H1 (cell line): ENCODE measurements at regions not wholly inside any gene's neighbourhood (a gene's known extent, or its start where the extent isn't known, plus 50 kb on each side); places are given as distances from the start of the nearest gene placed in this dataset.

Source experiments
- CTCF ChIA-PET: fragments of 300-600 bp; sonication (Branson Sonifier 250); formaldehyde crosslinking; loops from one replicate; lab custom pipeline; 2021; ENCODE audit not compliant: partially characterized antibody; lab: Charles Lee
- POLR2A ChIA-PET: fragments of 300-600 bp; sonication (Branson Sonifier 250); formaldehyde crosslinking; loops from one replicate; lab custom pipeline; 2021; ENCODE audit warnings: inconsistent platforms; ENCODE audit not compliant: partially characterized antibody; lab: Charles Lee
- DNase-seq, 2 experiments: peaks; one replicate each; pipeline versions ENCODE4 v3.0.0 to v3.0.0-alpha.2; 2010 to 2022; ENCODE audit warnings: low spot score in 2 of 2, low read depth in 1 of 2, mixed read lengths in 1 of 2
- FAIRE-seq: peaks from 2 replicates; lab custom pipeline; 2011; peaks lifted over from hg19 to GRCh38; lab: Jason Lieb, UNC
- H2AFZ ChIP-seq: 2 replicates; pipeline ENCODE4 v1.8.1; 2012; ENCODE audit warnings: low read length, inconsistent platforms
- H2AK5ac ChIP-seq: 2 replicates; pipeline ENCODE4 v1.6.1; 2013; ENCODE audit warnings: low read depth, low read length
- H2BK120ac ChIP-seq: replicated peaks from 2 replicates; pipeline ENCODE3; 2013; ENCODE audit warnings: low read depth, low read length, inconsistent platforms
- H2BK12ac ChIP-seq: 2 replicates; pipeline ENCODE4 v1.6.1; 2013; ENCODE audit warnings: low read depth, low read length
- H2BK15ac ChIP-seq: 2 replicates; pipeline ENCODE4 v1.6.1; 2013; ENCODE audit warnings: low read length
- H2BK20ac ChIP-seq: 2 replicates; pipeline ENCODE4 v1.6.1; 2013; ENCODE audit warnings: low read length
- H2BK5ac ChIP-seq: 2 replicates; pipeline ENCODE4 v1.6.1; 2013; ENCODE audit warnings: low read depth, low read length
- H3K14ac ChIP-seq: 2 replicates; pipeline ENCODE4 v1.6.1; 2013; ENCODE audit warnings: inconsistent platforms; ENCODE audit not compliant: insufficient read length
- H3K18ac ChIP-seq: 2 replicates; pipeline ENCODE4 v1.6.1; 2013; ENCODE audit warnings: low read length; ENCODE audit errors: extremely low read depth
- H3K23ac ChIP-seq: 2 replicates; pipeline ENCODE4 v1.6.1; 2013; ENCODE audit warnings: inconsistent platforms; ENCODE audit not compliant: insufficient read length
- H3K23me2 ChIP-seq: 2 replicates; pipeline ENCODE4 v1.6.1; 2013; ENCODE audit warnings: low read depth, low read length
- H3K27ac ChIP-seq: 2 replicates; pipeline ENCODE4 v1.6.1; 2011; ENCODE audit warnings: low read depth, low read length, inconsistent platforms
- H3K27me3 ChIP-seq, 4 experiments: replicated peaks in 1 of 4; 1 replicate in 1 of 4; 2 replicates in 3 of 4; pipeline versions ENCODE4 v1.6.1 to v1.8.1; 2011 to 2013; ENCODE audit warnings: low read length in 3 of 4, mild to moderate bottlenecking in 3 of 4, inconsistent platforms in 2 of 4, mixed read lengths in 2 of 4, moderate library complexity in 1 of 4; ENCODE audit not compliant: control insufficient read depth in 3 of 4, insufficient read depth in 3 of 4; ENCODE audit errors: extremely low read depth in 1 of 4
- H3K36me3 ChIP-seq, 4 experiments: 2 replicates each; pipeline versions ENCODE4 v1.6.1 to v1.8.1; 2011 to 2013; ENCODE audit warnings: mild to moderate bottlenecking in 4 of 4, low read length in 3 of 4, moderate library complexity in 2 of 4, control low read depth in 1 of 4, inconsistent platforms in 1 of 4; ENCODE audit not compliant: insufficient read depth in 4 of 4, control insufficient read depth in 2 of 4
- H3K4ac ChIP-seq: replicated peaks from 2 replicates; pipeline ENCODE3; 2013; ENCODE audit warnings: low read length, low read depth, mixed read lengths, inconsistent platforms; ENCODE audit not compliant: insufficient read length
- H3K4me1 ChIP-seq, 4 experiments: replicated peaks in 1 of 4; 1 replicate in 1 of 4; 2 replicates in 3 of 4; pipeline versions ENCODE4 v1.6.1 to v1.8.1; 2011 to 2013; ENCODE audit warnings: low read length in 3 of 4, inconsistent platforms in 2 of 4, mixed read lengths in 1 of 4; ENCODE audit not compliant: insufficient read depth in 4 of 4, control insufficient read depth in 3 of 4
- H3K4me2 ChIP-seq, 2 experiments: 2 replicates each; pipeline versions ENCODE4 v1.6.1 to v1.8.1; 2011 to 2013; ENCODE audit warnings: low read depth in 2 of 2, low read length in 2 of 2, control low read depth in 1 of 2, inconsistent platforms in 1 of 2, mild to moderate bottlenecking in 1 of 2; ENCODE audit not compliant: insufficient read depth in 1 of 2
- H3K4me3 ChIP-seq, 4 experiments: fragments of 200-600, 300-600 bp in 1 of 4; sonication (generic), shearing (Covaris generic), sonication (Bioruptor Twin) in 1 of 4; 2 replicates each; pipeline versions ENCODE4 v1.5.1 to v1.8.1; 2011 to 2016; ENCODE audit warnings: low read length in 4 of 4, low read depth in 3 of 4, control low read depth in 2 of 4, inconsistent platforms in 2 of 4, mild to moderate bottlenecking in 2 of 4, mixed read lengths in 1 of 4, moderate library complexity in 1 of 4; ENCODE audit not compliant: insufficient read depth in 2 of 4; ENCODE audit errors: extremely low read depth in 1 of 4
- H3K56ac ChIP-seq: replicated peaks from 2 replicates; pipeline ENCODE3; 2013; ENCODE audit warnings: low read depth, mild to moderate bottlenecking, mixed read lengths, low read length, inconsistent platforms; ENCODE audit not compliant: insufficient read length
- H3K79me1 ChIP-seq: 2 replicates; pipeline ENCODE4 v1.6.1; 2013; ENCODE audit warnings: low read depth, low read length, control low read depth
- H3K79me2 ChIP-seq, 2 experiments: 2 replicates each; pipeline versions ENCODE4 v1.6.1 to v1.8.1; 2012 to 2013; ENCODE audit warnings: low read length in 2 of 2, mild to moderate bottlenecking in 2 of 2, inconsistent platforms in 1 of 2; ENCODE audit not compliant: insufficient read depth in 2 of 2, control insufficient read depth in 1 of 2
- H3K9ac ChIP-seq, 4 experiments: replicated peaks in 1 of 4; 1 replicate in 1 of 4; 2 replicates in 3 of 4; pipeline versions ENCODE4 v1.6.1 to v1.8.1; 2011 to 2013; ENCODE audit warnings: low read depth in 3 of 4, low read length in 3 of 4, control low read depth in 2 of 4, mild to moderate bottlenecking in 2 of 4, moderate library complexity in 2 of 4, inconsistent platforms in 1 of 4; ENCODE audit errors: extremely low read depth in 1 of 4
- H3K9me3 ChIP-seq, 2 experiments: 2 replicates each; pipeline versions ENCODE4 v1.6.1 to v1.8.1; 2012 to 2013; ENCODE audit warnings: mild to moderate bottlenecking in 2 of 2, moderate library complexity in 2 of 2, control low read depth in 1 of 2, inconsistent platforms in 1 of 2, low read depth in 1 of 2, low read length in 1 of 2, mixed read lengths in 1 of 2; ENCODE audit not compliant: insufficient read depth in 2 of 2
- H4K20me1 ChIP-seq, 2 experiments: replicated peaks in 1 of 2; 2 replicates each; pipeline versions ENCODE3 to v1.8.1; 2011 to 2013; ENCODE audit warnings: inconsistent platforms in 2 of 2, low read length in 2 of 2, mild to moderate bottlenecking in 1 of 2; ENCODE audit not compliant: insufficient read depth in 2 of 2, control insufficient read depth in 1 of 2
- H4K5ac ChIP-seq: 2 replicates; pipeline ENCODE4 v1.6.1; 2013; ENCODE audit warnings: low read length, low read depth, mixed read lengths, inconsistent platforms; ENCODE audit not compliant: insufficient read length
- H4K8ac ChIP-seq: 2 replicates; pipeline ENCODE4 v1.8.0; 2013; ENCODE audit warnings: mild to moderate bottlenecking, moderate library complexity, low read length, inconsistent platforms; ENCODE audit not compliant: insufficient read depth; ENCODE audit errors: extremely low read depth
- H4K91ac ChIP-seq: replicated peaks from 2 replicates; pipeline ENCODE3; 2013; ENCODE audit warnings: low read length, mixed read lengths, inconsistent platforms; ENCODE audit not compliant: insufficient read length
- ASH2L ChIP-seq: fragments of 200-600, 300-600 bp; sonication (generic); IDR thresholded peaks from one replicate; pipeline ENCODE4 v1.7.1; 2017; ENCODE audit warnings: low read length
- BRCA1 ChIP-seq: IDR thresholded peaks from 2 replicates; pipeline ENCODE4 v1.6.1; 2012; ENCODE audit warnings: low read depth, low read length, improper control_type of control experiment
- CHD1 ChIP-seq: IDR thresholded peaks from 2 replicates; pipeline ENCODE4 v1.6.1; 2012; ENCODE audit warnings: low read depth, low read length, improper control_type of control experiment
- CREB1 ChIP-seq: IDR thresholded peaks from 2 replicates; pipeline ENCODE4 v1.6.1; 2012; ENCODE audit warnings: inconsistent platforms
- E2F6 ChIP-seq: IDR thresholded peaks from 2 replicates; pipeline ENCODE4 v1.6.1; 2012; ENCODE audit warnings: inconsistent platforms
- GTF2F1 ChIP-seq: IDR thresholded peaks from 2 replicates; pipeline ENCODE4 v1.6.1; 2012; ENCODE audit warnings: low read depth, low read length, improper control_type of control experiment, borderline replicate concordance
- HDAC2 ChIP-seq, 2 experiments: fragments of 300-600 bp in 1 of 2; sonication (generic) in 1 of 2; IDR thresholded peaks; 2 replicates each; pipeline ENCODE4 v1.6.1; 2011 to 2012; ENCODE audit warnings: low read depth in 2 of 2, low read length in 2 of 2, mild to moderate bottlenecking in 2 of 2, moderate library complexity in 2 of 2, borderline replicate concordance in 1 of 2, inconsistent platforms in 1 of 2
- JUN ChIP-seq: IDR thresholded peaks from 2 replicates; pipeline ENCODE4 v1.6.1; 2011; ENCODE audit warnings: low read depth, mild to moderate bottlenecking, improper control_type of control experiment, low read length
- KDM1A ChIP-seq: fragments of 200-600, 300-600 bp; sonication (generic); IDR thresholded peaks from 2 replicates; pipeline ENCODE4 v1.7.1; 2016; ENCODE audit warnings: mild to moderate bottlenecking, low read length, borderline replicate concordance
- KDM5A ChIP-seq: fragments of 200-600 bp; IDR thresholded peaks from 2 replicates; pipeline ENCODE4 v1.7.1; 2012; ENCODE audit warnings: mild to moderate bottlenecking, low read length, inconsistent platforms, mixed read lengths
- MAX ChIP-seq: IDR thresholded peaks from 2 replicates; pipeline ENCODE4 v1.6.1; 2012; ENCODE audit warnings: inconsistent platforms
- NANOG ChIP-seq: IDR thresholded peaks from 2 replicates; pipeline ENCODE4 v1.6.1; 2011; ENCODE audit warnings: low read length, low read depth, mild to moderate bottlenecking, inconsistent platforms; ENCODE audit not compliant: insufficient read depth, poor library complexity, severe bottlenecking
- SAP30 ChIP-seq: fragments of 300-600 bp; sonication (generic); IDR thresholded peaks from 2 replicates; pipeline ENCODE4 v1.7.1; 2012; ENCODE audit warnings: low read length, moderate library complexity, mild to moderate bottlenecking, inconsistent platforms; ENCODE audit not compliant: insufficient read depth, insufficient replicate concordance
- SP4 ChIP-seq: IDR thresholded peaks from 2 replicates; pipeline ENCODE4 v1.6.1; 2012; ENCODE audit warnings: low read length, inconsistent platforms
- WGBS, 2 experiments: shearing (Covaris generic) in 1 of 2; methylation state at CpG; one replicate each; pipeline versions ENCODE4 v1.1.6 to v1.1.7; 2013 to 2015; ENCODE audit warnings: low lambda C conversion rate in 2 of 2, mixed read lengths in 2 of 2, inconsistent platforms in 1 of 2, low coverage in 1 of 2, missing lambda C conversion rate in 1 of 2; ENCODE audit not compliant: insufficient replicate concordance in 2 of 2, insufficient coverage in 1 of 2, insufficient read length in 1 of 2; ENCODE audit errors: extremely low coverage in 1 of 2, missing lambda C conversion rate in 1 of 2; 5-methylcytosine and 5-hydroxymethylcytosine counted together

- no peak for FAIRE-seq
- Histone ChIP-seq H2AFZ (no peak overlapping the region), H2BK120ac (no peak overlapping the region)
- TF ChIP-seq E2F6 (no peak), KDM1A (no peak), CHD1 (no peak), GTF2F1 (no peak), SAP30 (no peak), SP4 (no peak), BRCA1 (no peak), NANOG (no peak), CREB1 (no peak), JUN (no peak), HDAC2 (IDR thresholded peaks at IDR 0.05; ENCODE audit: borderline replicate concordance in 1 of 2, low read depth in 2 of 2, low read length in 2 of 2) (no peak), ASH2L (no peak), KDM5A (no peak), MAX (no peak)
Observed at GRCh38 chr21:38092051-38092450, 164.7 kb upstream of the KCNJ15 start.

More at GRCh38 chr21:38092051-38092450, 164.7 kb upstream of the KCNJ15 start:
- Histone ChIP-seq H2BK15ac (no peak overlapping the region), H3K9me3 (no peaks in the 10 kb centered on the region), H3K4me3 (no peak overlapping the region), H3K79me2 (no peaks in the 10 kb centered on the region), H3K9ac (no peak overlapping the region), H2BK20ac (no peak overlapping the region), H3K4ac (no peak overlapping the region), H4K91ac (no peak overlapping the region), H3K23ac (no peak overlapping the region), H4K8ac (no peak overlapping the region), H3K79me1 (no peaks in the 10 kb centered on the region), H4K20me1 (no peaks in the 10 kb centered on the region), H3K27ac (no peak overlapping the region), H3K14ac (no peak overlapping the region), H4K5ac (no peak overlapping the region), H3K4me2 (no peak overlapping the region), H2BK12ac (no peak overlapping the region), H3K18ac (no peak overlapping the region), H3K23me2 (no peaks in the 10 kb centered on the region), H2AK5ac (no peak overlapping the region), H3K4me1 (no peaks in the 10 kb centered on the region), H3K36me3 (no peaks in the 10 kb centered on the region), H3K27me3 (no peaks in the 10 kb centered on the region), H3K56ac (no peak overlapping the region), H2BK5ac (no peak overlapping the region)
- CTCF ChIA-PET: no interaction called here
- no peak for DNase-seq
- WGBS, 2 experiments: 91% methylated on average over 6 of the region's 6 CpGs; no CpG with 5 or more reads in 1 of the 2 experiments
- POLR2A ChIA-PET: no interaction called here
